Skeletal muscle satellite cell (primary cell): ENCODE measurements at regions not wholly inside any gene's neighbourhood (a gene's known extent, or its start where the extent isn't known, plus 50 kb on each side); places are given as distances from the start of the nearest gene placed in this dataset.

ENCODE experiments used
- H3K27me3 ChIP-seq: 2 replicates; pipeline ENCODE4 v1.7.0; 2013; ENCODE audit warnings: low read length; ENCODE audit not compliant: control insufficient read depth, insufficient read depth
- H3K36me3 ChIP-seq: 2 replicates; pipeline ENCODE4 v1.7.0; 2013; ENCODE audit warnings: mild to moderate bottlenecking, control low read depth, low read length; ENCODE audit not compliant: insufficient read depth
- H3K4me1 ChIP-seq: 2 replicates; pipeline ENCODE4 v1.7.0; 2013; ENCODE audit warnings: low read length; ENCODE audit not compliant: control insufficient read depth, insufficient read depth
- H3K4me2 ChIP-seq: 2 replicates; pipeline ENCODE4 v1.7.0; 2013; ENCODE audit warnings: mild to moderate bottlenecking, low read length
- H3K4me3 ChIP-seq: 2 replicates; pipeline ENCODE4 v1.7.0; 2013; ENCODE audit warnings: low read length
- H3K9ac ChIP-seq: 2 replicates; pipeline ENCODE4 v1.7.0; 2013; ENCODE audit warnings: mild to moderate bottlenecking, low read depth, low read length, moderate library complexity
- H3K9me3 ChIP-seq: replicated peaks from 2 replicates; pipeline ENCODE4 v1.7.0; 2013; ENCODE audit warnings: mild to moderate bottlenecking, control low read depth, low read length

- Histone ChIP-seq H3K9me3 (no peaks in the 10 kb centered on the region), H3K4me1 (peaks cover 64% of the 10 kb centered on the region), H3K4me2 (no peak overlapping the region), H3K36me3 (no peaks in the 10 kb centered on the region), H3K4me3 (no peak overlapping the region), H3K9ac (peak overlapping the region; percentile 72), H3K27me3 (no peaks in the 10 kb centered on the region)
These were observed 119.5 kb downstream of the RPL22L1 start for GRCh38 chr3:170750478-170750830.

DNA sequence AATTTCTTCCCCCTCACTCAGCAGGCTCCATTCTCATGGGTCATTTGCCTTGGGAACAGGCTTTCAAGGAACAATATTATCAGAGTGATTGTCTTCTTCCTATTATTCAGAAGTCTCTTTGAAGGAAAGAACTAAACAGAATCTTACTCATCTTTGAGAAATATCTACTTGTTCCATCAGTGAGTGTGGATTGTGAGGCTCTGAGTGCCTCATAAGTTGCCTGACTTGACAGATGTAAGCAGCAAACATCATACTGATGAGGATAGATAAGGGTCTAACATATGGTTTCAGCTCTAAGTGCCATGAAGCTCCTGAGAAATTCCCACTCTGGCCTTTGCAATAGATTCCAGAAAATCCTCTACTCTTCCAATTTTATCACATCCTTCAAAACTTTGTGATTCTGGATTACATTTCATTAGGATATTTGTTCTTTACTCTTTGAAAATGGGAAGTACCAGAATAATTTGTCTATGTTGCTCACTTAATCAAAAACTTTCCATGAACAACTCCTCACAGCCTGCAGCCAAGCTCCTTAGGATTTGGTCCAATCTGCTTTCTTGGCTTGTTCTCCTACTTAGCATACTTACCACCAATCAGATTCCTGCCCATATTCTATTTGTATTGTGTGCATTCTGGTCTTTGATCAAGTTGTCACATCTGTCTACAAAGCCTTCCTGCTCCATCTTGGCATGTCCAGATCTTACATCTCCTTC, 120.1 kb downstream of the RPL22L1 start:
- H3K4me2 ChIP-seq: no peak overlapping the region
- H3K9me3 ChIP-seq: no peaks in the 10 kb centered on the region
- no peaks in the 10 kb centered on the region for H3K36me3 ChIP-seq
- no peaks in the 10 kb centered on the region for H3K27me3 ChIP-seq
- peak overlapping the region; percentile 72 for H3K9ac ChIP-seq
- H3K4me3 ChIP-seq: no peak overlapping the region
- H3K4me1 ChIP-seq: peaks cover 69% of the 10 kb centered on the region

- H3K9me3 ChIP-seq: no peaks in the 10 kb centered on the region
- H3K4me2 ChIP-seq: no peak overlapping the region
- peaks cover 69% of the 10 kb centered on the region for H3K4me1 ChIP-seq
- H3K36me3 ChIP-seq: no peaks in the 10 kb centered on the region
- no peak overlapping the region for H3K9ac ChIP-seq
- H3K27me3 ChIP-seq: no peaks in the 10 kb centered on the region
- H3K4me3 ChIP-seq: no peak overlapping the region
These were observed 120.8 kb downstream of the RPL22L1 start for GRCh38 chr3:170749185-170749584.

DNA sequence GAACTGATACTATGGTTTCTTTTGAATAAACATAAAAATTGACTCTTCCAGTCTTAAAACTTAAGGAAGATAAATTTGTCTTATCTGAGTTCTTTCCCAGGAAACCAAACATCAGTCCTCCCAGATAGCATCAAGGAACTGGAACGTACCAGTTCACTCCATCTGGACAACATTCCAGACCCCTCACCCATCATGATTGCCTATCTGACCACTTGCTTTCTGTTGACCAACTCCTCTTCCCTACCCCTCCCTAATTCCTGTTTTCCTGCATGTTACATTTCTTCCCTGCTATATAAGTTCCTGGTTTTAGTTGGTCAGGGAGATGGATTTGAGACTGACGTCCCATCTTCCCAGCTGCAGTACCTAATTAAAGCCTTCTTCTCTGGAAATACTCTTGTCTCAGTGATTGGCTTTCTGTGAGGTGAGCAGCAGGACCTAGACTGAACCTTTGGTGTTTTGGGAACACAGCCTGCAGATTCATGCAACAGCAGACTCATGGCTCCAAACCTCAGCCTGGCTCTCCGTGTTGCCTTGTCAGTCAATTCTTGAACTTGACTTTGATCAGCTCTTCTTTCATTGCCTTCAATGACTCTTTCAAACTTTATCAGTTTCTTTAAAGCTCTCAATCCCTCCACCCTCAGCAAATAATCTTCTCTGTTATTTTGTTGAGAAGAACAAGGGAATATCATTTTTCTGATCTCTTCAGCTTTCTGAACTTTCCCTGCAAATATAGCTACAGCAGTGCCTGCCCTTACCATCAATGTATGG, 123.6 kb downstream of the RPL22L1 start:
- H3K9me3 ChIP-seq: no peaks in the 10 kb centered on the region
- H3K36me3 ChIP-seq: no peaks in the 10 kb centered on the region
- H3K4me3 ChIP-seq: no peak overlapping the region
- H3K4me2 ChIP-seq: no peak overlapping the region
- H3K27me3 ChIP-seq: no peaks in the 10 kb centered on the region
- peaks cover 58% of the 10 kb centered on the region for H3K4me1 ChIP-seq
- H3K9ac ChIP-seq: peak overlapping the region; percentile 5

GRCh38 chr3:170745211-170745718, 124.7 kb downstream of the RPL22L1 start:
- Histone ChIP-seq H3K27me3 (no peaks in the 10 kb centered on the region), H3K9me3 (no peaks in the 10 kb centered on the region), H3K4me1 (peaks cover 58% of the 10 kb centered on the region), H3K4me3 (no peak overlapping the region), H3K4me2 (peak overlapping the region; percentile 15), H3K36me3 (no peaks in the 10 kb centered on the region), H3K9ac (peak overlapping the region; percentile 36)

GRCh38 chr3:170741756-170742529, 128.1 kb downstream of the RPL22L1 start:
- Histone ChIP-seq H3K4me1 (peaks cover 65% of the 10 kb centered on the region), H3K27me3 (no peaks in the 10 kb centered on the region), H3K36me3 (no peaks in the 10 kb centered on the region), H3K4me2 (peak overlapping the region; percentile 68), H3K9me3 (no peaks in the 10 kb centered on the region), H3K4me3 (no peak overlapping the region), H3K9ac (peak overlapping the region; percentile 79)

DNA sequence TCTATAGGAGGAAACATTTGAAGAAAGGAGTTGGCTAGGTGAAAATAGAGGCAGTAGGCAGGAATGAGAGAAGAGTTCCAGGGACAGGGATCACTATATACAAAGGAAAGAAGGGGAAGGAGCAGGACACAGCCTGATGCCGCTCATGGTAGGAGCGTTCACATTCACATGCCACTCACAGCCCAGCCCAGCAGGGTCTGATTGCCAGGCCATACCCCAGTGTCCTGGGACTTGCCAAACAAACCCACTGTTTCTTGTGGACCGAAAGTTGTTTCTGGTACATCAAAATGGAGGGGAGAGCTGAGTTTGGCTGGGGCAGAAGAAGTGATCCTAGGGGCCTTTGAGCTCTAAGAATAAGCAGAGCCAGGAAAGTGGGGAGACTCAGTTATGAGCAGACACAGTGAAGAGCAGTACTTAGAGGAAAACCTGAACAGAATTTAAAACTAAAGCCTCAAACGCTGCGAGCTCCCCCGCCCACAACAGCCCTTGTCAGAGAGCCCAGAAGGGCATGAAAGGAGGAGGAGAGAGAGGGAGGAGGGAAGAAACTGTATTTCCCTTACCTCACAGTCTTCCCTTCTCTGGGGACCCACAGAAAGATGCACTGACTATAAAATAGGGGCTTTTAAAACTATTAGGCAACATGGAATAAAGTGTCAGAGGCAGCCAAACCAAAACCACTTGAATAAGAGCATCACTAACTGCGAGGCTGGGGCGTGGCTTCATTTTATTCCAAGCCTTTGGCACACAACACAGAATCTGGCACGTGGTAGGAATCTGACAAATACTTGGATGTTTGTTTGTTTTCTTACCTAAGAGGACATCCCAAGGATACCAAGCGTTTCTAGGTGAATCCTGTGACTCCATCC, 129.0 kb downstream of the RPL22L1 start:
- Histone ChIP-seq H3K4me3 (peak overlapping the region; percentile 47), H3K27me3 (no peaks in the 10 kb centered on the region), H3K9me3 (no peaks in the 10 kb centered on the region), H3K4me1 (peaks cover 60% of the 10 kb centered on the region), H3K9ac (peak overlapping the region; percentile 79), H3K4me2 (peak overlapping the region; percentile 68), H3K36me3 (no peaks in the 10 kb centered on the region)

GRCh38 chr3:170740285-170740684, 129.7 kb downstream of the RPL22L1 start:
- Histone ChIP-seq H3K9ac (peak overlapping the region; percentile 79), H3K4me3 (peak overlapping the region; percentile 47), H3K36me3 (no peaks in the 10 kb centered on the region), H3K4me1 (peaks cover 53% of the 10 kb centered on the region), H3K9me3 (no peaks in the 10 kb centered on the region), H3K27me3 (no peaks in the 10 kb centered on the region), H3K4me2 (peak overlapping the region; percentile 68)

GRCh38 chr3:170739410-170739809, 130.6 kb downstream of the RPL22L1 start:
- Histone ChIP-seq H3K27me3 (no peaks in the 10 kb centered on the region), H3K9me3 (no peaks in the 10 kb centered on the region), H3K4me1 (peaks cover 46% of the 10 kb centered on the region), H3K4me2 (peak overlapping the region; percentile 68), H3K4me3 (no peak overlapping the region), H3K36me3 (no peaks in the 10 kb centered on the region), H3K9ac (no peak overlapping the region)

DNA sequence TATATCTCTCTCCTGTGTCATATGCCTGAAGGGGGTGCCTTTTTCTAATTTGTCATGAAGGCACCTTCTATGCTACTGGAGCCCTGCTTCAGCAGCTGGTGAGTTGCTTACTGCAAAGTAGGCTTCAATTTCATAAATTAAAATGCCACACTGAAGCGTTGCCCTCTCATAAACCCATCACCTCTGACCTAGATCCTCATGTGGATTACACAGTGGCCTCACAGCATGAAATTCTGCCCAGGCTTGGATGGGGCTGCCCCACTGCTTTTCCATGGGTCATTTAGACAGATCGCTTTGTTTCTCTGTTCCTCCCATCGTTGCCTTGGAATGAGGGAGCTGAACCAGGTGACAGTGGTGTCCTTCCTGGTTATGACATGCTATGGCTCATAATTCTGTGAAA, 131.2 kb downstream of the RPL22L1 start:
- no peaks in the 10 kb centered on the region for H3K9me3 ChIP-seq
- H3K9ac ChIP-seq: no peak overlapping the region
- peaks cover 51% of the 10 kb centered on the region for H3K4me1 ChIP-seq
- no peaks in the 10 kb centered on the region for H3K27me3 ChIP-seq
- H3K4me2 ChIP-seq: no peak overlapping the region
- H3K4me3 ChIP-seq: no peak overlapping the region
- H3K36me3 ChIP-seq: no peaks in the 10 kb centered on the region
